Lower leg skin (tissue), 3 donors: ENCODE measurements at regions not wholly inside any gene's neighbourhood (a gene's known extent, or its start where the extent isn't known, plus 50 kb on each side); places are given as distances from the start of the nearest gene placed in this dataset.

Experiments used
- CTCF ChIP-seq, 3 donors: fragments of 450-650 bp; IDR thresholded peaks; one replicate each; pipeline ENCODE4 v1.5.1; 2016; ENCODE audit warnings: antibody characterized with exemption in 3 of 3, mild to moderate bottlenecking in 3 of 3, moderate library complexity in 2 of 3
- POLR2A ChIP-seq, 2 donors: fragments of 450-650 bp; IDR thresholded peaks; one replicate each; pipeline ENCODE4 v1.6.1; 2016 to 2017; ENCODE audit warnings: antibody characterized with exemption in 2 of 2, mild to moderate bottlenecking in 1 of 2, moderate library complexity in 1 of 2

GRCh38 chr13:106636492-106636891 lies 68.6 kb upstream of the ARGLU1 start:
- TF ChIP-seq CTCF (IDR thresholded peaks at IDR 0.05) (no peak), POLR2A (IDR thresholded peaks at IDR 0.05) (no peak)
